ENCODE measurements at regions not wholly inside any gene's neighbourhood (a gene's known extent, or its start where the extent isn't known, plus 50 kb on each side); places are given as distances from the start of the nearest gene placed in this dataset.

DNA sequence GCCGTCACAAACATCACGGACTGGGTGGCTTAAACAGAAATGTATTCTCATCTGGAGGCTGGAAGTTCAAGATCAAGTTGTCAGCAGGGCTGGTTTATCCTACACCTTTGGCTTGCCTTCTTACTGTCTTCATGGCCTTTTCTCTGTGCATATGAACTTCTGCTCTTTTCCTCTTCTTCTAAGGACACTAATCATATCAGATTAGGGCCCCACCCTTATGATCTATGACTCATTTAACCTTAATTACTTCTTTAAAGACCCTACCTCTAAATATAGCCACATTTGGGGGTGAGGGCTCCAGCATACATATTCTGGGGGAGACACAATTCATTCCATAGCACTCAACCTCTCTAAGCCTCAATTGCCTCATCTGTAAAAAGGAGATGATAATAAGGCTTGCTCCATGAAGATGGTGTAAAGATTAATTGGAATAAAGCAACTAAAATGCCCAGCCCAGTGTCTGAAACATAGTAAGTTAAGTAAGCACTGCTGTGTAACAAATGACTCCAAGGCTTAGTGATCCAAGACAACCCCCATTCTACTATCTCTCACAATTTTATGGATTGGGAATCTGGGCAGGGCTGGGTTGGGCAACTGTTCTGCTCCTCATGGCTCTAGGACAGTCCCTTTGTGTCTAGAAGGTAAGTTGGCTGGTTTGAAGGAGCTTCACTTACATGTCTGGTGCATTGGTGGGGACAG, 119.8 kb downstream of the BANF2 start:
- TF ChIP-seq, protein P1, sequence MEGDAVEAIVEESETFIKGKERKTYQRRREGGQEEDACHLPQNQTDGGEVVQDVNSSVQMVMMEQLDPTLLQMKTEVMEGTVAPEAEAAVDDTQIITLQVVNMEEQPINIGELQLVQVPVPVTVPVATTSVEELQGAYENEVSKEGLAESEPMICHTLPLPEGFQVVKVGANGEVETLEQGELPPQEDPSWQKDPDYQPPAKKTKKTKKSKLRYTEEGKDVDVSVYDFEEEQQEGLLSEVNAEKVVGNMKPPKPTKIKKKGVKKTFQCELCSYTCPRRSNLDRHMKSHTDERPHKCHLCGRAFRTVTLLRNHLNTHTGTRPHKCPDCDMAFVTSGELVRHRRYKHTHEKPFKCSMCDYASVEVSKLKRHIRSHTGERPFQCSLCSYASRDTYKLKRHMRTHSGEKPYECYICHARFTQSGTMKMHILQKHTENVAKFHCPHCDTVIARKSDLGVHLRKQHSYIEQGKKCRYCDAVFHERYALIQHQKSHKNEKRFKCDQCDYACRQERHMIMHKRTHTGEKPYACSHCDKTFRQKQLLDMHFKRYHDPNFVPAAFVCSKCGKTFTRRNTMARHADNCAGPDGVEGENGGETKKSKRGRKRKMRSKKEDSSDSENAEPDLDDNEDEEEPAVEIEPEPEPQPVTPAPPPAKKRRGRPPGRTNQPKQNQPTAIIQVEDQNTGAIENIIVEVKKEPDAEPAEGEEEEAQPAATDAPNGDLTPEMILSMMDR (IDR thresholded peaks at IDR 0.05), result no peak
- TF ChIP-seq POLR2A (IDR thresholded peaks at IDR 0.05) (no peak), EP300 (IDR thresholded peaks at IDR 0.05) (no peak)
